ENCODE measurements at regions not wholly inside any gene's neighbourhood (a gene's known extent, or its start where the extent isn't known, plus 50 kb on each side); places are given as distances from the start of the nearest gene placed in this dataset.

DNA sequence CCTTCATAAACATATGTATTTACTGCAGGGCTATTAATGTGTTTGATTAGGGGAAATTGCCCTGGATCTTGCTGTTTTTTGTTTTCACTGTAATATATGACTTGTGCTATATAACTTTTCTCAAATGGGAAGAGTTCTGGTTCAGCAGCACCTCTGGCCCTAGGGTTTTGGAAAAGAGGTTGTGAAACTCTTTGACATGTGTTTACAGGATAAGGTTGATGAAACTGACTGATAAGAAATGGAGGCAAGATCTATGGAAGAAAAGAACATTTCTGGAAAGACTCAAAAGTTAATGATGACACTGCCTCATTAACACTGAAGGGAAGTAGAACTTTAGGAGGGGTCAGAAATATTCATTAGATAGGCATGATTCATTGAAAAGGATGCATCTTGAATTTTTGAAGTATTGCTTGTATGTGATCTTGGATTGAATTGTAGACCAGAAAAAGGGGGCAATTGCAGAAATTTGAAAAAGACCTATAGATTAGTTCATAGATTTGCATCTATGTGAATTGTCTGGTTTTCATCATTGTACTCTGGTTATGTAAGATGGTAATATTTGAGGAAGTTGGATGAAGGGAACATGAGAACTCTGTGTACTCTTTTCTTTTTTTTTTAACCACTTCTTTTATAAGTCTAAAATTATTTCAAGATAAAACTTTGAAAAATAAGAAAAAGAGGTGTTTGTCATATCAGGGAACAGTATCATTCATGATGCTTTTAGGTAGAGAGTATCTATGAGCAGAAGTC, 54.0 kb downstream of the UTRN start:
- Histone ChIP-seq H2BK120ac (replicated peaks; ENCODE audit: low read depth, low read length) (no peak overlapping the region), H3K18ac (ENCODE audit: extremely low read depth, low read length) (no peak overlapping the region), H3K4ac (replicated peaks; ENCODE audit: insufficient read length, low read depth, low read length) (no peak overlapping the region), H3K27ac (ENCODE audit: low read depth, low read length) (no peak overlapping the region), H3K23me2 (ENCODE audit: low read depth, low read length) (no peaks in the 10 kb centered on the region; the same call in 1 of the 2 replicates), H2BK20ac (ENCODE audit: low read length) (no peak overlapping the region), H3K14ac (ENCODE audit: insufficient read length) (no peak overlapping the region), H2BK5ac (ENCODE audit: low read depth, low read length) (no peak overlapping the region), H3K56ac (replicated peaks; ENCODE audit: insufficient read length, low read depth, low read length) (no peak overlapping the region), H3K4me2 (ENCODE audit: insufficient read depth in 1 of 2, low read depth in 2 of 2, low read length in 2 of 2) (no peak overlapping the region), H3K23ac (ENCODE audit: insufficient read length) (no peak overlapping the region), H3K4me1 (replicated peaks in 1 of 4; ENCODE audit: control insufficient read depth in 3 of 4, insufficient read depth in 4 of 4, low read length in 3 of 4) (peaks cover 1 to 6% (median 4%) of the 10 kb centered on the region in 4 experiments; a peak in 4 of 7 replicates), H4K91ac (replicated peaks; ENCODE audit: insufficient read length, low read length) (no peak overlapping the region), H4K8ac (ENCODE audit: extremely low read depth, insufficient read depth, low read length) (no peak overlapping the region), H2AK5ac (ENCODE audit: low read depth, low read length) (no peak overlapping the region), H3K79me2 (ENCODE audit: control insufficient read depth in 1 of 2, insufficient read depth in 2 of 2, low read length in 2 of 2) (peaks cover 0 to 69% of the 10 kb centered on the region in 2 experiments; a peak in 3 of 4 replicates), H3K36me3 (ENCODE audit: control insufficient read depth in 2 of 4, insufficient read depth in 4 of 4, low read length in 3 of 4) (no peaks in the 10 kb centered on the region), H4K20me1 (replicated peaks in 1 of 2; ENCODE audit: control insufficient read depth in 1 of 2, insufficient read depth in 2 of 2, low read length in 2 of 2) (peaks cover 0 to 2% of the 10 kb centered on the region in 2 experiments), H4K5ac (ENCODE audit: insufficient read length, low read depth, low read length) (no peak overlapping the region), H2BK15ac (ENCODE audit: low read length) (no peak overlapping the region), H3K9ac (replicated peaks in 1 of 4; ENCODE audit: extremely low read depth in 1 of 4, low read depth in 3 of 4, low read length in 3 of 4) (no peak overlapping the region), H2AFZ (ENCODE audit: low read length) (no peak overlapping the region), H3K27me3 (replicated peaks in 1 of 4; ENCODE audit: control insufficient read depth in 3 of 4, extremely low read depth in 1 of 4, insufficient read depth in 3 of 4, low read length in 3 of 4) (no peaks in the 10 kb centered on the region), H3K79me1 (ENCODE audit: low read depth, low read length) (no peaks in the 10 kb centered on the region; the same call in none of the 2 replicates), H2BK12ac (ENCODE audit: low read depth, low read length) (no peak overlapping the region), H3K4me3 (ENCODE audit: extremely low read depth in 1 of 4, insufficient read depth in 2 of 4, low read depth in 3 of 4, low read length in 4 of 4) (no peak overlapping the region), H3K9me3 (ENCODE audit: insufficient read depth in 2 of 2, low read depth in 1 of 2, low read length in 1 of 2) (no peaks in the 10 kb centered on the region)
- ChIA-PET POLR2A (ENCODE audit: partially characterized antibody) (interaction anchor here (1.7 kb wide), 1 partner anchor 12 kb away, joined by 5 read pairs; no protein-coding TSS in a partner anchor), CTCF (ENCODE audit: partially characterized antibody) (interaction anchor here (1.0 to 2.2 kb wide), 3 partner anchors 8 to 142 kb away, joined by 3 to 12 read pairs (median 8); no protein-coding TSS in a partner anchor)
- TF ChIP-seq EGR1 (IDR thresholded peaks at IDR 0.05; ENCODE audit: borderline replicate concordance, low read depth, low read length) = no peak
- no peak for FAIRE-seq
- DNase-seq (ENCODE audit: low read depth in 1 of 2, low spot score in 2 of 2) = no peak

All from H1 (cell line).